ENCODE measurements at regions not wholly inside any gene's neighbourhood (a gene's known extent, or its start where the extent isn't known, plus 50 kb on each side); places are given as distances from the start of the nearest gene placed in this dataset.

DNA sequence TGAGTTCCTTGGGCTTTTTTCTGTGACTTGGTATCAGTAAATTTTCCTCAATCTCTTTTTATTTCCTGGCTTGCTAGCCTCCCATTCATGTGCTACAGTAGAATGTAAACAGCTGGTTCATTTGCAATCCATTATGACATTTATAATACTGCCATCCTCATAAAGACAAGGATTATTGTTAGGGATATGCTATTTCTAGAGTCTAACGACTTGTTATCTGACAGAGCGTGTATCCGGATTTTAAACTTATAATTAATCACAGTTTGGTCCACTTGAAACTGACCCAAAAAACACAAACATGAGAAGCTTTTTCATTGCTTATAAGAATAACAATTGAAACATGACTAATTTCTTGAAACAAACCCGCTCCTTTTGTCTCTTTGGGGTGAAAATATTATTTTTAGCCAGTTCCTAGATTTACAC is 585.8 kb downstream of the TLE4 start:
- TF ChIP-seq, protein P1, sequence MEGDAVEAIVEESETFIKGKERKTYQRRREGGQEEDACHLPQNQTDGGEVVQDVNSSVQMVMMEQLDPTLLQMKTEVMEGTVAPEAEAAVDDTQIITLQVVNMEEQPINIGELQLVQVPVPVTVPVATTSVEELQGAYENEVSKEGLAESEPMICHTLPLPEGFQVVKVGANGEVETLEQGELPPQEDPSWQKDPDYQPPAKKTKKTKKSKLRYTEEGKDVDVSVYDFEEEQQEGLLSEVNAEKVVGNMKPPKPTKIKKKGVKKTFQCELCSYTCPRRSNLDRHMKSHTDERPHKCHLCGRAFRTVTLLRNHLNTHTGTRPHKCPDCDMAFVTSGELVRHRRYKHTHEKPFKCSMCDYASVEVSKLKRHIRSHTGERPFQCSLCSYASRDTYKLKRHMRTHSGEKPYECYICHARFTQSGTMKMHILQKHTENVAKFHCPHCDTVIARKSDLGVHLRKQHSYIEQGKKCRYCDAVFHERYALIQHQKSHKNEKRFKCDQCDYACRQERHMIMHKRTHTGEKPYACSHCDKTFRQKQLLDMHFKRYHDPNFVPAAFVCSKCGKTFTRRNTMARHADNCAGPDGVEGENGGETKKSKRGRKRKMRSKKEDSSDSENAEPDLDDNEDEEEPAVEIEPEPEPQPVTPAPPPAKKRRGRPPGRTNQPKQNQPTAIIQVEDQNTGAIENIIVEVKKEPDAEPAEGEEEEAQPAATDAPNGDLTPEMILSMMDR (IDR thresholded peaks at IDR 0.05): no peak
- no peak for TF ChIP-seq POLR2A (IDR thresholded peaks at IDR 0.05)
